ENCODE measurements at regions not wholly inside any gene's neighbourhood (a gene's known extent, or its start where the extent isn't known, plus 50 kb on each side); places are given as distances from the start of the nearest gene placed in this dataset.

DNA sequence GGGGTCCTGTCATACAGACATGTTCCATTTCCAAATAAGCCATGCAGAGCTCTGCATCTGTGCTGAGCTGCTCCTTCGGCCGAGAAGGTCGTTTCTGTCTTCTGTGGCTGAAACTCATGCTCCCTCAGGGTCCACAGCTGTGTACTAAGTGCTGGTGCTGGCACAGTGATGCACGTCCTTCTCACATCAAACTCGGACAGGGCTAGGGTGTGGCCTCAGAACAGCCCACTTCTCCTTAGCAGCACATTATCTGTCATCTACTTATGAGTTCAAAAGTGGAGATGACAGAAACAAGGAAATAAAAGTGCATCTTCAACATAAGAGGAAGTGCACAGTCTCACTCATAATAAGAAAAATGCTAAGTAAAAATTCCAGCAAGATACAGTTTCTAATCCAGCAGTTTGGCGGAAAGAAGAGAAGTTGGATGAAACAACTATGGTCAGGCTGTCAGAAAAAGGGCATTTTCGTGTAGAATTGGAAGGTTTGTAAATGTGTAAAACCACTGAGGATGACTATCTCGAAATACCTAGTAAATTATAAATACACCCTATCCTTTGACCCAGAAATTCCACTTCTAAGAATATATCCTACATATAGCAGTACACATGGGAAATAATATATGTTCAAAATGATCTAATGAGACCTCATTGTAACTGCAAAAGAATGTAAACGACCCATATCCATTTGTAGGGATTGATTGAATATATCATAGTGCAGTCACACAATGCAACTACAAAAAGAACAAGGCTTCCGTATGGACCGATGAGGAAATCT lies 53.7 kb upstream of the APCDD1 start:
- peak; percentile 22 for ATAC-seq (ENCODE audit: poor library complexity)
- intact Hi-C loops (cut with DNase I): no loop called here

DNA sequence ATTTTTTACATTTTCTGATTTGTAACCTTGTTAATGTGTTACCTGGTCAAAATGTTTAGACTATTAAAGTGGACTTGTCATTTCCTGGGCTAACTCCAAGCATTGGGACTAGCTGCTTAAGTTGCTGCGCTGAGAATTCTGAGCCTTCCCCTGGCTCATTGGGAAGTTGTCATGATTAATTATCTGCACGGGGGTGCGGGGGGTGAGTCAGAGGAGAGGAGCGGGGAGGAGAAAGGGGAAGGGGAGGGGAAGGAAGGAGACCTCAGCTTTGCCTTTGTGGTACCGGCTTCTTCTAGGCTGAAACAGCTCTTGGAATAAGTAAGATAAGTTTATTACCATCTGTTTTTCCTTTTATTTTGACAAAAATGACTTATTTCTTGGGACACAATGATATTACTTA lies 52.9 kb upstream of the APCDD1 start:
- DNase-seq: no peak
- intact Hi-C loops (cut with DNase I): no loop called here
- ATAC-seq (ENCODE audit: poor library complexity): no peak

More for the DNA sequence above, 53.7 kb upstream of the APCDD1 start:
- DNase-seq: no peak

DNA sequence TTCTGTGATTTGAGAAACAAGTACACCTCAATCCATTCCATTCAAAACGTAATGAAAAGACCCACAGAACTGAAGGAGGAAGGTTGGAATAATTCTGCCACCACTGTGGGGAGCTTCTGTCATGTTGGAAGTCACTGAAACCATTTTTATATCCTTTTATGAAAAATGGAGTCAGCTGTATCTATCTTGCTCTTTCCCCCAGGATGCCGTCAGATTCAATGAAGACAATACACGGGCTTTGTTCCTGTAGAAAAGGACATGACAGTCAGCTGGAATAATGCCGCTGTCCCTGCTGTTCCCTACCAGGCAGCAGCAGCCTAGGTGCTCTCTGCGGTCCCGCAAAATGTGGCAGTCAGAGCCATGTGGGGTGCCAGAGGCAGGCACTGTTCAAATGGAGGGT lies 52.5 kb upstream of the APCDD1 start:
- ATAC-seq (ENCODE audit: poor library complexity) (no peak), DNase-seq (no peak)
- intact Hi-C loops (cut with DNase I): no loop called here

DNA sequence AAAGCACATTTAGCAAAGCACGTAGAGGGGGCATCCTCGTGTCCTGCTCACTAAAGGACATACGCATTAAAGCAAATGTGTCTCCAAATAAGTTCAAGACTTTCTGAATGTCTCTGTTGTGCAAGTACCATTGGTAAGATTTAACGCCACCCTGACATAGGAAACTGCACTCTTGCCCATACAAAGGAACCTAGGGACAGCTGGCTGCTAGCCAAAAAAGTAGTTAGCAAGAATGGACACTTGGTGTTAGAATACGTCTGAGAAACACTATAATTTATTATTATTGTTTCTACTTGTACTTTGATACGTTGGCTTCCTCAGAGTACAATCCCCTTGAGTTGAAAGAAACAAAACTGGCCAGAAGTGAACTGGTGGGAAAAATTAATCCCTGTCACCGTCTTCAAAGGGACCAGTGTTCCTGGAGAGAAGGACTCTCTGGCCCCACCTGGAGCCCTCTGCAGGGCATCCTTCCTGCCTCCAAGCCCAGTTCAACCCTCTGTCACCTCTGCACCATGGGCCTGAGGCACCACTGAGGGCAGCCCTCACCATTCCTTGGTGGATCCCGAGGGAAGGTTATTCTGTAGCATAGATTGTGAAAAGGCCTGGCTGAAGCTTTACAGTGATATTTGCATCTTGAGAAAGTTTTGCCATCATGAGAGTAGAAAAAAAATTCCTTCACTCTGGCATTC lies 51.4 kb upstream of the APCDD1 start:
- intact Hi-C loops (cut with DNase I): no loop called here
- ATAC-seq (ENCODE audit: poor library complexity): no peak
- DNase-seq: no peak

DNA sequence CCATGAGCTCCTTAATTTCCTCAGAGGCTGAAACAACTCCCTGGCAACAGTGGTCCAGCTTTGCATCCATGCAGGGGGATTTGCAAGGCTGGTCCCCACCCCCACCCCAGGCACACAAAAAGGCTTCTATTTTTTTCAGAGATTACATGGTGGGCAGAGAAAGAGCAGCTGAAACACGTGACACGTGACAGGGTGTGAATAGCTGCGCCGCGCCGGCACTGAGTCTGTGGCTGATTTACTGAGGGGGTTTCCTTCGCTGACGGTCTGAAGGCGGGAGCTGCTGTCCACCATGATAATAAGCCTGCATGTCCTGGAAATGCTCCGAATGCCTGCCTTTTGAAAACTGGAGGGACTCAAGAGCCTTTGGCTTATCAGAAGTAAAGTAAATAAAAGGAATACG lies 50.7 kb upstream of the APCDD1 start:
- intact Hi-C loops (cut with DNase I): no loop called here
- no peak for ATAC-seq (ENCODE audit: poor library complexity)
- DNase-seq: no peak

DNA sequence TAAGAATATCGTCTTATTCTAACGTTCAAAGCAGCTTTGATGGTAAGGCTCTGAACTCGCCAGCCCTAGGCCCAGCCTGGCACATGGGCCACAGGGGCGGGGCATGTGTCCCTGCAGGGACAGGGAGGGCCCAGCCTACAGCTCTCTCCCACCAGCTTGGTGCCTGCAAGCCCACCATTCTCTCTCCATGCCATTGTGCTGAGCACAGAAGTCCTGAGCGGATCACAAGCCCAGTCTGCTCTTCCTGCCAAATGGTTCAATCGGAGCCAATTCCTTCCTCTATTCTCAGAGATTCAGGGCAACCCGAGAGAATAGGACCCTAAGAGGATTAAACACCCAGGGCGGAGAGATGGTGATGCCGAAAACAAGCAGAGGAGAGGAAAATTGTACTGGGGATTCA lies 50.3 kb upstream of the APCDD1 start:
- DNase-seq (no peak), ATAC-seq (ENCODE audit: poor library complexity) (peak; percentile 31)
- intact Hi-C loops (cut with DNase I): no loop called here

Measured in Right ventricle myocardium superior (tissue), 1 donor.